ENCODE measurements at regions not wholly inside any gene's neighbourhood (a gene's known extent, or its start where the extent isn't known, plus 50 kb on each side); places are given as distances from the start of the nearest gene placed in this dataset.
A peak's percentile ranks its signal among the peaks of the same experiment; 100 is the strongest.

GRCh38 chr7:378551-379455 is 88.8 kb downstream of the FOXL3 start:
- Histone ChIP-seq H3K9me3 (replicated peaks; ENCODE audit: control insufficient read depth, insufficient read depth, low read length) (no peaks in the 10 kb centered on the region), H3K9ac (replicated peaks; ENCODE audit: extremely low read depth, insufficient read depth, low read length) (no peak overlapping the region), H2AFZ (ENCODE audit: low read depth, low read length) (peak overlapping the region; percentile 92), H3K4me3 (replicated peaks in 1 of 3; ENCODE audit: insufficient read depth in 1 of 3, low read depth in 1 of 3, low read length in 3 of 3) (no peak overlapping the region), H3K9me1 (replicated peaks; ENCODE audit: control insufficient read depth, extremely low read depth, insufficient read depth, low read length) (no peaks in the 10 kb centered on the region), H3K27ac (ENCODE audit: insufficient read depth, low read depth, low read length) (no peak overlapping the region), H3K79me2 (ENCODE audit: control insufficient read depth, insufficient read depth, low read length) (no peaks in the 10 kb centered on the region), H3K27me3 (ENCODE audit: control insufficient read depth in 2 of 2, insufficient read depth in 2 of 2, low read length in 2 of 2) (peaks cover 0 to 15% of the 10 kb centered on the region in 2 experiments), H3K4me1 (ENCODE audit: control insufficient read depth, extremely low read depth, insufficient read depth, low read length) (peaks cover 20% of the 10 kb centered on the region), H4K20me1 (replicated peaks; ENCODE audit: control insufficient read depth, extremely low read depth, insufficient read depth, low read length) (no peaks in the 10 kb centered on the region), H3K4me2 (ENCODE audit: insufficient read depth, low read length) (peak overlapping the region; percentile 58), H3K36me3 (ENCODE audit: control insufficient read depth in 2 of 2, extremely low read depth in 1 of 2, insufficient read depth in 2 of 2, low read length in 2 of 2) (no peaks in the 10 kb centered on the region)
- TF ChIP-seq EZH2 (IDR thresholded peaks at IDR 0.05; ENCODE audit: borderline replicate concordance, low read depth, low read length, severe bottlenecking) (no peak), MYC (IDR thresholded peaks at IDR 0.05; ENCODE audit: low read depth, low read length) (no peak), JUN (IDR thresholded peaks at IDR 0.05; ENCODE audit: borderline replicate concordance, insufficient read depth, insufficient read length, low read depth) (no peak), MAX (IDR thresholded peaks at IDR 0.05; ENCODE audit: insufficient read depth, insufficient read length) (no peak), FOS (IDR thresholded peaks at IDR 0.05; ENCODE audit: borderline replicate concordance, insufficient read depth, low read length) (no peak), CTCF (IDR thresholded peaks at IDR 0.05; ENCODE audit: extremely low read depth in 1 of 2, insufficient read depth in 1 of 2, low read depth in 1 of 2, low read length in 2 of 2) (no peak)
- BruUV-seq (replicated peaks) = no TSS peak
- DNase-seq (ENCODE audit: low read depth, low spot score) = no peak
- FAIRE-seq = no peak
- CTCF ChIA-PET = no interaction called here
- dilution Hi-C loops (cut with MboI; ENCODE audit: extremely low pct_ligation_motif_present, low sequenced_read_pairs) (no loop called here), intact Hi-C loops (cut with micrococcal nuclease) (no loop called here)
- POLR2A ChIA-PET = no interaction called here

Data from endothelial cell of umbilical vein (primary cell).